IMR-90 (cell line): ENCODE measurements at regions not wholly inside any gene's neighbourhood (a gene's known extent, or its start where the extent isn't known, plus 50 kb on each side); places are given as distances from the start of the nearest gene placed in this dataset.
A peak's percentile ranks its signal among the peaks of the same experiment; 100 is the strongest.

Source experiments
- ATAC-seq: fragments of 200-7000 bp; cut with Tn5 transposase; 2 replicates; pipeline ENCODE4 v1.9.1; 2020; ENCODE audit warnings: low read depth, mild to moderate bottlenecking, moderate library complexity
- BruUV-seq: library from RNA; stranded (reverse); fragments of 400-500 nt; replicated peaks from 2 replicates; lab custom pipeline; 2021; lab: Mats Ljungman, UMichigan
- CTCF ChIA-PET: fragments of 300-600 bp; formaldehyde crosslinking; extraction: SDS; loops from one replicate; lab custom pipeline; 2021; ENCODE audit warnings: antibody characterized with exemption; lab: Yijun Ruan, JAX
- POLR2A ChIA-PET: fragments of 300-600 bp; sonication (Branson Sonifier 250); formaldehyde crosslinking; loops from one replicate; lab custom pipeline; 2022; ENCODE audit warnings: antibody characterized with exemption; ENCODE audit not compliant: unreplicated experiment; lab: Charles Lee
- DNase-seq: peaks from one replicate; pipeline ENCODE4 v3.0.0; 2013
- H2AFZ ChIP-seq: replicated peaks from 2 replicates; pipeline ENCODE3; 2013; ENCODE audit warnings: low read length, mild to moderate bottlenecking; ENCODE audit not compliant: poor library complexity
- H2AK5ac ChIP-seq: 2 replicates; pipeline ENCODE4 v1.6.1; 2013; ENCODE audit warnings: low read depth, low read length, inconsistent platforms
- H2AK9ac ChIP-seq: replicated peaks from 2 replicates; pipeline ENCODE3; 2013; ENCODE audit warnings: mild to moderate bottlenecking, low read depth, low read length, moderate library complexity; ENCODE audit not compliant: poor library complexity
- H2BK120ac ChIP-seq: 2 replicates; pipeline ENCODE4 v1.6.1; 2013; ENCODE audit warnings: low read depth, low read length, inconsistent platforms
- H2BK15ac ChIP-seq: 3 replicates; pipeline ENCODE4 v1.6.1; 2013; ENCODE audit warnings: low read depth, low read length, inconsistent platforms
- H2BK20ac ChIP-seq: 2 replicates; pipeline ENCODE4 v1.6.1; 2013; ENCODE audit warnings: low read depth, mild to moderate bottlenecking, inconsistent platforms, low read length, moderate library complexity
- H2BK5ac ChIP-seq: 2 replicates; pipeline ENCODE4 v1.6.1; 2013; ENCODE audit warnings: mild to moderate bottlenecking, low read depth, low read length, inconsistent platforms; ENCODE audit not compliant: poor library complexity, severe bottlenecking
- H3K14ac ChIP-seq: replicated peaks from 2 replicates; pipeline ENCODE4 v1.6.1; 2013; ENCODE audit warnings: low read depth, low read length, inconsistent platforms
- H3K18ac ChIP-seq: 2 replicates; pipeline ENCODE4 v1.6.1; 2013; ENCODE audit warnings: low read depth, low read length, control low read depth
- H3K23ac ChIP-seq: 2 replicates; pipeline ENCODE4 v1.6.1; 2013; ENCODE audit warnings: low read depth, low read length, inconsistent platforms
- H3K27ac ChIP-seq: 2 replicates; pipeline ENCODE4 v1.5.1; 2013; ENCODE audit warnings: mild to moderate bottlenecking, control low read depth, low read length; ENCODE audit not compliant: insufficient read depth
- H3K27me3 ChIP-seq: 2 replicates; pipeline ENCODE4 v1.6.1; 2013; ENCODE audit warnings: low read length; ENCODE audit not compliant: control insufficient read depth, insufficient read depth
- H3K36me3 ChIP-seq: 2 replicates; pipeline ENCODE4 v1.6.1; 2013; ENCODE audit warnings: low read length, mixed read lengths; ENCODE audit not compliant: control insufficient read depth, insufficient read depth
- H3K4ac ChIP-seq: 2 replicates; pipeline ENCODE4 v1.6.1; 2013; ENCODE audit warnings: low read depth, low read length, inconsistent platforms
- H3K4me1 ChIP-seq: 2 replicates; pipeline ENCODE4 v1.6.1; 2013; ENCODE audit warnings: low read length, mixed read lengths; ENCODE audit not compliant: control insufficient read depth, insufficient read depth
- H3K4me2 ChIP-seq: 2 replicates; pipeline ENCODE4 v1.6.1; 2013; ENCODE audit warnings: low read depth, mild to moderate bottlenecking, control low read depth, low read length, moderate library complexity
- H3K4me3 ChIP-seq: 2 replicates; pipeline ENCODE4 v1.5.1; 2013; ENCODE audit warnings: low read depth, mild to moderate bottlenecking, control low read depth, low read length, moderate library complexity; ENCODE audit not compliant: insufficient read depth
- H3K56ac ChIP-seq: 2 replicates; pipeline ENCODE4 v1.6.1; 2013; ENCODE audit warnings: low read length, inconsistent platforms; ENCODE audit not compliant: insufficient read depth; ENCODE audit errors: extremely low read depth
- H3K79me1 ChIP-seq, 2 experiments: 2 replicates each; pipeline ENCODE4 v1.6.1; 2013; ENCODE audit warnings: low read length in 2 of 2, inconsistent platforms in 1 of 2, low read depth in 1 of 2
- H3K9ac ChIP-seq: 2 replicates; pipeline ENCODE4 v1.6.1; 2013; ENCODE audit warnings: low read depth, low read length, control low read depth
- H3K9me1 ChIP-seq: 2 replicates; pipeline ENCODE4 v1.6.1; 2013; ENCODE audit warnings: low read length, inconsistent platforms; ENCODE audit not compliant: insufficient read depth
- H3K9me3 ChIP-seq: 2 replicates; pipeline ENCODE4 v1.6.1; 2013; ENCODE audit warnings: low read length; ENCODE audit not compliant: control insufficient read depth, insufficient read depth
- H4K20me1 ChIP-seq: 2 replicates; pipeline ENCODE4 v1.6.1; 2013; ENCODE audit warnings: low read length, inconsistent platforms; ENCODE audit not compliant: insufficient read depth
- H4K5ac ChIP-seq: 2 replicates; pipeline ENCODE4 v1.6.1; 2013; ENCODE audit warnings: mild to moderate bottlenecking, low read depth, low read length, control low read depth
- H4K8ac ChIP-seq, 2 experiments: 2 replicates each; pipeline ENCODE4 v1.6.1; 2013; ENCODE audit warnings: low read depth in 2 of 2, low read length in 2 of 2, control low read depth in 1 of 2, inconsistent platforms in 1 of 2
- H4K91ac ChIP-seq: 2 replicates; pipeline ENCODE4 v1.6.1; 2013; ENCODE audit warnings: low read depth, low read length, inconsistent platforms; ENCODE audit not compliant: insufficient read depth
- BHLHE40 ChIP-seq: fragments of 150-350 bp; IDR thresholded peaks from 2 replicates; pipeline ENCODE4 v1.6.1; 2016; ENCODE audit warnings: mild to moderate bottlenecking, low read depth, low read length
- CEBPB ChIP-seq: IDR thresholded peaks from 2 replicates; pipeline ENCODE4 v1.6.1; 2012; ENCODE audit warnings: low read depth, low read length, improper control_type of control experiment
- CHD1 ChIP-seq: IDR thresholded peaks from 2 replicates; pipeline ENCODE4 v1.6.1; 2012; ENCODE audit warnings: low read depth, low read length, improper control_type of control experiment
- ELK1 ChIP-seq: fragments of 150-350 bp; IDR thresholded peaks from 2 replicates; pipeline ENCODE4 v1.6.1; 2016; ENCODE audit warnings: low read depth, mild to moderate bottlenecking, low read length, moderate library complexity, borderline replicate concordance
- FOS ChIP-seq: fragments of 150-350 bp; IDR thresholded peaks from 2 replicates; pipeline ENCODE4 v1.6.1; 2016; ENCODE audit warnings: low read depth, low read length
- MAFK ChIP-seq: IDR thresholded peaks from 2 replicates; pipeline ENCODE4 v1.6.1; 2012; ENCODE audit warnings: low read depth, low read length, improper control_type of control experiment
- MAZ ChIP-seq: IDR thresholded peaks from 2 replicates; pipeline ENCODE4 v1.6.1; 2012; ENCODE audit warnings: low read depth, mild to moderate bottlenecking, low read length, improper control_type of control experiment, moderate library complexity, borderline replicate concordance
- MXI1 ChIP-seq: IDR thresholded peaks from 2 replicates; pipeline ENCODE4 v1.6.1; 2012; ENCODE audit warnings: low read depth, mild to moderate bottlenecking, low read length, moderate library complexity, borderline replicate concordance
- NFE2L2 ChIP-seq: fragments of 150-350 bp; IDR thresholded peaks from 2 replicates; pipeline ENCODE4 v1.6.1; 2016; ENCODE audit warnings: low read depth, mild to moderate bottlenecking, low read length
- POLR2A ChIP-seq: IDR thresholded peaks from 2 replicates; pipeline ENCODE4 v1.6.1; 2012; ENCODE audit warnings: mild to moderate bottlenecking, low read depth, low read length
- RCOR1 ChIP-seq: IDR thresholded peaks from 2 replicates; pipeline ENCODE4 v1.6.1; 2012; ENCODE audit warnings: mild to moderate bottlenecking, low read length, improper control_type of control experiment; ENCODE audit not compliant: insufficient replicate concordance
- RFX5 ChIP-seq: IDR thresholded peaks from 2 replicates; pipeline ENCODE4 v1.8.0; 2012; ENCODE audit warnings: low read depth, mild to moderate bottlenecking, low read length, moderate library complexity
- SMC3 ChIP-seq: fragments of 150-350 bp; IDR thresholded peaks from 2 replicates; pipeline ENCODE4 v1.6.1; 2016; ENCODE audit warnings: low read depth, mild to moderate bottlenecking, antibody characterized with exemption, low read length, moderate library complexity
- USF2 ChIP-seq: fragments of 150-350 bp; IDR thresholded peaks from 2 replicates; pipeline ENCODE4 v1.6.1; 2017; ENCODE audit warnings: mild to moderate bottlenecking, antibody characterized with exemption, low read length, low read depth
- WGBS, 2 experiments: methylation state at CpG; one replicate each; pipeline versions ENCODE4 v1.1.5 to v1.1.7; 2013; ENCODE audit warnings: missing lambda C conversion rate in 2 of 2; ENCODE audit not compliant: insufficient read length in 1 of 2; ENCODE audit errors: extremely low coverage in 2 of 2; 5-methylcytosine and 5-hydroxymethylcytosine counted together
- dilution Hi-C: fragments of 300-500 bp; cut with HindIII; formaldehyde crosslinking; loops from one replicate; pipeline ENCODE4 v1.14.3; 2018; ENCODE audit warnings: low sequenced_read_pairs; ENCODE audit not compliant: unreplicated experiment
- in situ Hi-C: fragments of 300-500 bp; cut with MboI; formaldehyde crosslinking; loops from 3 replicates; pipeline ENCODE4 v1.14.3; 2019; ENCODE audit warnings: low sequenced_read_pairs, inconsistent platforms, mixed read lengths
- intact Hi-C: fragments of 100-400 bp; cut with micrococcal nuclease; formaldehyde crosslinking; loops from 2 replicates; pipeline ENCODE4 v1.10.0; 2022
- TF ChIP-seq, protein P1 (sequence below): conservative IDR thresholded peaks from 2 replicates; pipeline ENCODE4 v1.5.1; 2012; ENCODE audit warnings: mild to moderate bottlenecking, low read depth, low read length, improper control_type of control experiment

DNA sequence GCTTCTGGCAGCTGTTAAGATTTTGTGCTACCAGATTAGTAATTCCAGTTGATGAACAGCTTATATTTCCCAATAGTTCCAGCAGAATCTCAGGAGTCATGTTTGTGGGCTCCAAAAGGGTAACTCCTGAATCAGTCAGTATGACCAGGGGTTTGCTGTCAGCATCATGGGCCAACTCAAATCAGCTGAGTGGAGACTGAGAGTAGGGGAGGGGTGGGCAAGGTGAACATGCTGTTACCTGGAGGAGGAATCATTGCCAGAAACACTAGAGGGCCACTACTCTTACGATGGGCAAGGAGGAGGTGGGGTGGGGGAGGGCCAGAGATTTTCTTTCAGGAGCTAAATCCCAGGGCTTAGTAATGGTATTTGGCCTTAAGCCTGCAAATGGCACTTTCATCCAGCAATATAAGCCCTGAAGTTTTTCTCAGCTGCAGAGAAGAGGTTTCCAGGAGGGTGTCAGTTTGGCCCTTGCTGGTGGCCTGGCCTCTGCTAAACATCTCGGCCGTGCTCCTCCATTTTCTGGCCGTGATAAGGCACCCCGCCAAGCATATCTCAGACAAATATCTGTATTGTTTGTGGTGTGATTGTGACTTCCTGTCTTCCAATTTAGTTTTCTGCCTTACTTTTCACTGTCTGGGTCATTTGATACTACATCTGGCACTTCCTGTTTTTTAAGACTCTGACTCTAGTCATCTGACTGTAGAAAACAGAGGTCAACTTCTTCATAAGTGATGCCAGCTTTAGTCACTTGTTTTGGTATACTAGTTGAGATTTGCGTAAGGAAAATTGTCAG is 120.5 kb upstream of the CXCR4 start:
- intact Hi-C loops, result no loop called here
- peak; percentile 4 for DNase-seq

More for the DNA sequence above, 120.5 kb upstream of the CXCR4 start:
- TF ChIP-seq MAZ, result no peak
- TF ChIP-seq CHD1, result no peak
- TF ChIP-seq MXI1, result no peak
- no peak for TF ChIP-seq ELK1
- TF ChIP-seq POLR2A, result no peak
- no peak for TF ChIP-seq RCOR1
- TF ChIP-seq RFX5, result no peak
- TF ChIP-seq NFE2L2, result no peak
- TF ChIP-seq MAFK, result no peak
- TF ChIP-seq, protein P1, sequence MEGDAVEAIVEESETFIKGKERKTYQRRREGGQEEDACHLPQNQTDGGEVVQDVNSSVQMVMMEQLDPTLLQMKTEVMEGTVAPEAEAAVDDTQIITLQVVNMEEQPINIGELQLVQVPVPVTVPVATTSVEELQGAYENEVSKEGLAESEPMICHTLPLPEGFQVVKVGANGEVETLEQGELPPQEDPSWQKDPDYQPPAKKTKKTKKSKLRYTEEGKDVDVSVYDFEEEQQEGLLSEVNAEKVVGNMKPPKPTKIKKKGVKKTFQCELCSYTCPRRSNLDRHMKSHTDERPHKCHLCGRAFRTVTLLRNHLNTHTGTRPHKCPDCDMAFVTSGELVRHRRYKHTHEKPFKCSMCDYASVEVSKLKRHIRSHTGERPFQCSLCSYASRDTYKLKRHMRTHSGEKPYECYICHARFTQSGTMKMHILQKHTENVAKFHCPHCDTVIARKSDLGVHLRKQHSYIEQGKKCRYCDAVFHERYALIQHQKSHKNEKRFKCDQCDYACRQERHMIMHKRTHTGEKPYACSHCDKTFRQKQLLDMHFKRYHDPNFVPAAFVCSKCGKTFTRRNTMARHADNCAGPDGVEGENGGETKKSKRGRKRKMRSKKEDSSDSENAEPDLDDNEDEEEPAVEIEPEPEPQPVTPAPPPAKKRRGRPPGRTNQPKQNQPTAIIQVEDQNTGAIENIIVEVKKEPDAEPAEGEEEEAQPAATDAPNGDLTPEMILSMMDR, result no peak
- TF ChIP-seq BHLHE40, result no peak
- no peak for TF ChIP-seq CEBPB
- TF ChIP-seq USF2, result no peak
- TF ChIP-seq SMC3, result no peak
- TF ChIP-seq FOS, result no peak
- H3K14ac ChIP-seq, result no peak overlapping the region
- CTCF ChIA-PET, result interaction anchor here (0.6 kb wide), 1 partner anchor 13 kb away, joined by 6 read pairs; no protein-coding TSS in a partner anchor
- H3K4me2 ChIP-seq, result no peak overlapping the region
- in situ Hi-C loops, result no loop called here
- no peak overlapping the region for H2AK5ac ChIP-seq
- H3K79me1 ChIP-seq, result no peaks in the 10 kb centered on the region
- H2BK5ac ChIP-seq, result no peak overlapping the region
- H3K23ac ChIP-seq, result no peak overlapping the region
- no TSS peak for BruUV-seq
- no peak overlapping the region for H3K4me3 ChIP-seq
- H3K9me3 ChIP-seq, result no peaks in the 10 kb centered on the region
- H2BK120ac ChIP-seq, result no peak overlapping the region
- H3K9ac ChIP-seq, result no peak overlapping the region
- H4K20me1 ChIP-seq, result no peaks in the 10 kb centered on the region
- no peak overlapping the region for H3K4ac ChIP-seq
- H4K91ac ChIP-seq, result no peak overlapping the region
- no peaks in the 10 kb centered on the region for H3K4me1 ChIP-seq
- dilution Hi-C loops, result no loop called here
- no peak overlapping the region for H2BK20ac ChIP-seq
- ATAC-seq, result no peak
- no peak overlapping the region for H3K18ac ChIP-seq
- no peak overlapping the region for H4K5ac ChIP-seq
- no peak overlapping the region for H4K8ac ChIP-seq
- no peak overlapping the region for H3K27ac ChIP-seq
- H2AK9ac ChIP-seq, result no peak overlapping the region
- H3K27me3 ChIP-seq, result no peaks in the 10 kb centered on the region
- no peak overlapping the region for H3K56ac ChIP-seq
- no peak overlapping the region for H2BK15ac ChIP-seq
- WGBS, 2 experiments, result 40% methylated on average over 1 of the region's 6 CpGs; no CpG with 5 or more reads in 1 of the 2 experiments
- POLR2A ChIA-PET, result no interaction called here
- H3K9me1 ChIP-seq, result no peaks in the 10 kb centered on the region
- H2AFZ ChIP-seq, result no peak overlapping the region
- H3K36me3 ChIP-seq, result no peaks in the 10 kb centered on the region
